Vagina (tissue), 2 donors: ENCODE measurements at regions not wholly inside any gene's neighbourhood (a gene's known extent, or its start where the extent isn't known, plus 50 kb on each side); places are given as distances from the start of the nearest gene placed in this dataset.

ENCODE experiments used
- DNase-seq, 2 donors: peaks; one replicate each; pipeline ENCODE4 v3.0.0-alpha.2; 2017; ENCODE audit errors: extremely low spot score in 2 of 2
- H3K27ac ChIP-seq: fragments of 200-600 bp; sonication (generic); one replicate; pipeline ENCODE4 v1.5.1; 2019
- H3K27me3 ChIP-seq: fragments of 200-600 bp; sonication (generic); one replicate; pipeline ENCODE4 v1.5.1; 2019
- H3K36me3 ChIP-seq, 2 donors: fragments of 200-600 bp; sonication (generic); one replicate each; pipeline ENCODE4 v1.5.1; 2017 to 2019
- H3K4me1 ChIP-seq: fragments of 200-600 bp; sonication (generic); one replicate; pipeline ENCODE4 v1.5.1; 2019
- H3K4me3 ChIP-seq, 2 donors: fragments of 200-600 bp; sonication (generic); 1 replicate in 1 of 2; 2 replicates in 1 of 2; pipeline ENCODE4 v1.5.1; 2016 to 2019
- H3K9me3 ChIP-seq: fragments of 200-600 bp; sonication (generic); one replicate; pipeline ENCODE4 v1.5.1; 2019
- POLR2A ChIP-seq, 2 donors: fragments of 450-650 bp; IDR thresholded peaks; one replicate each; pipeline ENCODE4 v1.6.1; 2017; ENCODE audit warnings: antibody characterized with exemption in 2 of 2, mild to moderate bottlenecking in 2 of 2, moderate library complexity in 2 of 2
- POLR2AphosphoS5 ChIP-seq, 2 donors: sonication (generic); formaldehyde crosslinking; IDR thresholded peaks; one replicate each; pipeline ENCODE4 v1.9.0; 2017; ENCODE audit warnings: antibody characterized with exemption in 2 of 2, mild to moderate bottlenecking in 2 of 2, low read depth in 1 of 2; ENCODE audit not compliant: insufficient read depth in 1 of 2
- intact Hi-C: fragments of 100-400 bp; cut with DNase I; formaldehyde crosslinking; loops from one replicate; pipeline ENCODE4 v1.15.1; 2023
- TF ChIP-seq, protein P1 (sequence below), 3 experiments: fragments of 450-650 bp in 2 of 3; fragments of 200-600 bp in 1 of 3; sonication (generic) in 1 of 3; IDR thresholded peaks; one replicate each; pipeline ENCODE4 v1.5.1; 2017 to 2019; ENCODE audit warnings: antibody characterized with exemption in 3 of 3, mild to moderate bottlenecking in 2 of 3, moderate library complexity in 2 of 3

DNA sequence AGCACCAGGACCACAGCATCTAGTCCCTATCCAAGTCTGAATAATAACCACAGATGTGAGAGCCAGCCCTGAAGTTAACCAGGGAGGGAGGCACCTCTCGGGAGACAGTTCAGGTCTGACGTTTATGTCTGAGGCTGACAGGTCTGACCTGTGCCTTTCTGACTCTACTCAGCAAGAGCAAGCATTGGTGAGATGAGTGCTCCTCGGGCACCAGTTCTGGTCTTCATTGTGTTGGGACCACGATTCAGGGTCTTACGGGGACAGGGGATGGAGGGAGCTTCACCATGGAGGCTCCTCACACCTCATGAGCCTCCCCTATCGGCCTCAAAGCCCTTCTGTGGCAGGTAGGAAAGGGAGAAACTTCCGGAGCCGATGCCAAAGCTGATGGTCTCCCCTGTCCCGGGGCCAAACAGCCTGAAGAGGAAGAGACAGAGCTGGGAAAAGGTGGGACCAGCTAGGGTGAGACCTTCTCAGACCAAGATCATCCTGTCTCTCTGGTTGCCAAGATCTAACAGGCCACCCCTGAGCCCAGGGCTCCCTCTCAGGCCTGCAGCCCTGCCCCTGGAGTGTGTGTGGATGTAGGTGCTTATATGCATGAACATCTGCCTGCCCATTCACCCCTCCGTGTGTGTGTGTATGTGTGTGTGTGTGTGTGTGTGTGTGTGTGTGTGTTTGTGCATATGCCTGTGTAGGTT, 170.5 kb downstream of the VEGFA start:
- Histone ChIP-seq H3K4me1 (no peaks in the 10 kb centered on the region), H3K27me3 (no peaks in the 10 kb centered on the region), H3K9me3 (no peaks in the 10 kb centered on the region), H3K27ac (no peak overlapping the region), H3K4me3 (no peak overlapping the region), H3K36me3 (no peaks in the 10 kb centered on the region)
- peak in 1 of 2 donors; percentile 75 for DNase-seq
- intact Hi-C loops: no loop called here
- TF ChIP-seq, protein P1, sequence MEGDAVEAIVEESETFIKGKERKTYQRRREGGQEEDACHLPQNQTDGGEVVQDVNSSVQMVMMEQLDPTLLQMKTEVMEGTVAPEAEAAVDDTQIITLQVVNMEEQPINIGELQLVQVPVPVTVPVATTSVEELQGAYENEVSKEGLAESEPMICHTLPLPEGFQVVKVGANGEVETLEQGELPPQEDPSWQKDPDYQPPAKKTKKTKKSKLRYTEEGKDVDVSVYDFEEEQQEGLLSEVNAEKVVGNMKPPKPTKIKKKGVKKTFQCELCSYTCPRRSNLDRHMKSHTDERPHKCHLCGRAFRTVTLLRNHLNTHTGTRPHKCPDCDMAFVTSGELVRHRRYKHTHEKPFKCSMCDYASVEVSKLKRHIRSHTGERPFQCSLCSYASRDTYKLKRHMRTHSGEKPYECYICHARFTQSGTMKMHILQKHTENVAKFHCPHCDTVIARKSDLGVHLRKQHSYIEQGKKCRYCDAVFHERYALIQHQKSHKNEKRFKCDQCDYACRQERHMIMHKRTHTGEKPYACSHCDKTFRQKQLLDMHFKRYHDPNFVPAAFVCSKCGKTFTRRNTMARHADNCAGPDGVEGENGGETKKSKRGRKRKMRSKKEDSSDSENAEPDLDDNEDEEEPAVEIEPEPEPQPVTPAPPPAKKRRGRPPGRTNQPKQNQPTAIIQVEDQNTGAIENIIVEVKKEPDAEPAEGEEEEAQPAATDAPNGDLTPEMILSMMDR (IDR thresholded peaks at IDR 0.05): no peak
- TF ChIP-seq POLR2A (IDR thresholded peaks at IDR 0.05) (no peak), POLR2AphosphoS5 (IDR thresholded peaks at IDR 0.05; ENCODE audit: insufficient read depth in 1 of 2, low read depth in 1 of 2) (no peak)

DNA sequence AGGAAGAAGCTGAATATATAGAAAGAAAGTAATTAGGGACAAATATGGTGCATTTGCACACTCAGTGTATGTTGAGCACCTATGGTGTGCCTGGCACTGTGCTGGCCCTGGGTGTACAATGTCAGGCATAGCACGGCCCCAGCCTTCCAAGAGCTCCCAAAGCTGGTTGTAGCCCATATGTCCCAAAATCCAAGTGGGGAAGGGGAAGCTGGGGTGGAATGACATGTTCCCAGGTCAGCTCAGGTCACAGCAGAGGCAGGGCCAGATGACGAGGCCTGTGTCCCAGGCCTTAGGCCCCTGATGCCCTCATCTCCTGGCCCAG, 170.0 kb downstream of the VEGFA start:
- H3K27me3 ChIP-seq: no peaks in the 10 kb centered on the region
- intact Hi-C loops: no loop called here
- no peak for DNase-seq
- TF ChIP-seq POLR2A (IDR thresholded peaks at IDR 0.05): no peak
- no peak for TF ChIP-seq POLR2AphosphoS5 (IDR thresholded peaks at IDR 0.05; ENCODE audit: insufficient read depth in 1 of 2, low read depth in 1 of 2)
- TF ChIP-seq, protein P1 (IDR thresholded peaks at IDR 0.05): no peak
- H3K27ac ChIP-seq: no peak overlapping the region
- no peaks in the 10 kb centered on the region for H3K4me1 ChIP-seq
- H3K4me3 ChIP-seq: no peak overlapping the region
- no peaks in the 10 kb centered on the region for H3K36me3 ChIP-seq
- no peaks in the 10 kb centered on the region for H3K9me3 ChIP-seq

DNA sequence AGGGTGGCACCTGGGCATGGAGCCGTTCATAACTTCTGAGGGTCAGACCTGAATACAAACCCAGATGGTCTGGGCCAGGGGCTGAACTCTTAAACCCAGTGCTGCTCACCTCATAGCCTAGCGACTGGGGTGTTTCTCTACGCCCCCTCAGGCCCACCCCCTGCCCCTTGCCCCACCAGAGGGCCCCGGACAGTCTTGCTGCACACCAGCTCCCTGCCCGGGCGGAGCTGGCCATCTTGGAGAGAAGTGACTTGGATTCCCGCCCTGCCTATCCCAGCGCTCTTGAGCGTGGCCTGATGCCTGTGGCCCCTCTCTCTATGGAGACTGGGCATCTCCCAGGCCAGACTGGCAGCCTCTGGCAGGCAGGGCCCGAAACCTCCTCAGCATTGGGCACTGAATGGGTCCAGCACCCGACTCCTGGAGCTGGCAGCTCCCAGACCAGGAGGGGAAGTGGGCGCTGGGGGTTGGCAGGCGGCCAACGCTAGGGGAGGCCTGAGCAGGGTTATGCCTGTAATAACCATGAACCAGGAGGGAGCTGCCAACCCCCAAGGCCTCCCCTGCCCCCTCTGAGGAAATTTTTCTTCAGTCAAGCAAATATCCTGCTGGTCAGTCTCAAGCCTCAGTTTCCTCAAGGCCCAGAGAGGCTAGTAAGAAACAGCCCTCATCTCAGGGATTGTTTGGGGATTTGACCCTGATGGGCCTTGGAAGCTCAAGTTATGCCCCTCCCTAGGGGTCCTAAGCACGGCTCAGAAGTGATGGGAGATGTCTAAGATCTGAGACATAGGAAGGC, 169.5 kb downstream of the VEGFA start:
- no peak overlapping the region for H3K4me3 ChIP-seq
- H3K9me3 ChIP-seq: no peaks in the 10 kb centered on the region
- no peaks in the 10 kb centered on the region for H3K4me1 ChIP-seq
- no peaks in the 10 kb centered on the region for H3K36me3 ChIP-seq
- H3K27ac ChIP-seq: no peak overlapping the region
- no peaks in the 10 kb centered on the region for H3K27me3 ChIP-seq
- intact Hi-C loops: no loop called here
- peak in 1 of 2 donors; percentile 76 for DNase-seq
- TF ChIP-seq POLR2AphosphoS5 (IDR thresholded peaks at IDR 0.05; ENCODE audit: insufficient read depth in 1 of 2, low read depth in 1 of 2) (no peak), POLR2A (IDR thresholded peaks at IDR 0.05) (no peak)
- TF ChIP-seq, protein P1 (IDR thresholded peaks at IDR 0.05): no peak

GRCh38 chr6:43938178-43939105, 168.4 kb downstream of the VEGFA start:
- Histone ChIP-seq H3K4me3 (no peak overlapping the region), H3K36me3 (no peaks in the 10 kb centered on the region), H3K27ac (no peak overlapping the region), H3K4me1 (no peaks in the 10 kb centered on the region), H3K27me3 (no peaks in the 10 kb centered on the region), H3K9me3 (no peaks in the 10 kb centered on the region)
- DNase-seq: peak in 1 of 2 donors; percentile 71
- TF ChIP-seq, protein P1 (IDR thresholded peaks at IDR 0.05): no peak
- TF ChIP-seq POLR2A (IDR thresholded peaks at IDR 0.05): no peak
- TF ChIP-seq POLR2AphosphoS5 (IDR thresholded peaks at IDR 0.05; ENCODE audit: insufficient read depth in 1 of 2, low read depth in 1 of 2): no peak
- intact Hi-C loops: no loop called here
